ENCODE measurements at regions not wholly inside any gene's neighbourhood (a gene's known extent, or its start where the extent isn't known, plus 50 kb on each side); places are given as distances from the start of the nearest gene placed in this dataset.

GRCh38 chr10:30183055-30183402 is 123.6 kb upstream of the JCAD start:
- TF ChIP-seq, protein P1, sequence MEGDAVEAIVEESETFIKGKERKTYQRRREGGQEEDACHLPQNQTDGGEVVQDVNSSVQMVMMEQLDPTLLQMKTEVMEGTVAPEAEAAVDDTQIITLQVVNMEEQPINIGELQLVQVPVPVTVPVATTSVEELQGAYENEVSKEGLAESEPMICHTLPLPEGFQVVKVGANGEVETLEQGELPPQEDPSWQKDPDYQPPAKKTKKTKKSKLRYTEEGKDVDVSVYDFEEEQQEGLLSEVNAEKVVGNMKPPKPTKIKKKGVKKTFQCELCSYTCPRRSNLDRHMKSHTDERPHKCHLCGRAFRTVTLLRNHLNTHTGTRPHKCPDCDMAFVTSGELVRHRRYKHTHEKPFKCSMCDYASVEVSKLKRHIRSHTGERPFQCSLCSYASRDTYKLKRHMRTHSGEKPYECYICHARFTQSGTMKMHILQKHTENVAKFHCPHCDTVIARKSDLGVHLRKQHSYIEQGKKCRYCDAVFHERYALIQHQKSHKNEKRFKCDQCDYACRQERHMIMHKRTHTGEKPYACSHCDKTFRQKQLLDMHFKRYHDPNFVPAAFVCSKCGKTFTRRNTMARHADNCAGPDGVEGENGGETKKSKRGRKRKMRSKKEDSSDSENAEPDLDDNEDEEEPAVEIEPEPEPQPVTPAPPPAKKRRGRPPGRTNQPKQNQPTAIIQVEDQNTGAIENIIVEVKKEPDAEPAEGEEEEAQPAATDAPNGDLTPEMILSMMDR (IDR thresholded peaks at IDR 0.05; ENCODE audit: low read length): no peak
- TF ChIP-seq EZH2 (IDR thresholded peaks at IDR 0.05; ENCODE audit: borderline replicate concordance, low read length): no peak
